ENCODE measurements at regions not wholly inside any gene's neighbourhood (a gene's known extent, or its start where the extent isn't known, plus 50 kb on each side); places are given as distances from the start of the nearest gene placed in this dataset.

GRCh38 chrX:5084279-5084678 is 1144.4 kb downstream of the NLGN4X start:
- Mint-ChIP-seq H3K4me3 (ENCODE audit: low read depth) (no peak overlapping the region), H3K9me3 (peaks cover 9% of the 10 kb centered on the region), H3K36me3 (ENCODE audit: low read depth) (no peaks in the 10 kb centered on the region), H3K4me1 (ENCODE audit: low read depth) (no peaks in the 10 kb centered on the region), H3K27ac (no peak overlapping the region), H3K27me3 (ENCODE audit: low read depth) (no peaks in the 10 kb centered on the region)
- no peak for DNase-seq (ENCODE audit: low spot score)
- intact Hi-C loops (cut with micrococcal nuclease): no loop called here

GRCh38 chrX:5082705-5083104 is 1146.0 kb downstream of the NLGN4X start:
- Mint-ChIP-seq H3K27me3 (ENCODE audit: low read depth) (no peaks in the 10 kb centered on the region), H3K36me3 (ENCODE audit: low read depth) (no peaks in the 10 kb centered on the region), H3K4me3 (ENCODE audit: low read depth) (no peak overlapping the region), H3K4me1 (ENCODE audit: low read depth) (no peaks in the 10 kb centered on the region), H3K9me3 (peaks cover 10% of the 10 kb centered on the region), H3K27ac (no peak overlapping the region)
- DNase-seq (ENCODE audit: low spot score): no peak
- intact Hi-C loops (cut with micrococcal nuclease): no loop called here

- Mint-ChIP-seq H3K27ac (no peak overlapping the region), H3K9me3 (peaks cover 10% of the 10 kb centered on the region), H3K27me3 (ENCODE audit: low read depth) (no peaks in the 10 kb centered on the region), H3K36me3 (ENCODE audit: low read depth) (no peaks in the 10 kb centered on the region), H3K4me3 (ENCODE audit: low read depth) (no peak overlapping the region), H3K4me1 (ENCODE audit: low read depth) (no peaks in the 10 kb centered on the region)
- no peak for DNase-seq (ENCODE audit: low spot score)
- intact Hi-C loops (cut with micrococcal nuclease): no loop called here
Observed at GRCh38 chrX:5080791-5081190, 1147.9 kb downstream of the NLGN4X start.

GRCh38 chrX:5068550-5068949 is 1160.1 kb downstream of the NLGN4X start:
- intact Hi-C loops (cut with micrococcal nuclease): no loop called here
- H3K36me3 Mint-ChIP-seq (ENCODE audit: low read depth): no peaks in the 10 kb centered on the region
- peaks cover 8% of the 10 kb centered on the region for H3K9me3 Mint-ChIP-seq
- H3K4me3 Mint-ChIP-seq (ENCODE audit: low read depth): no peak overlapping the region
- DNase-seq (ENCODE audit: low spot score): no peak
- no peaks in the 10 kb centered on the region for H3K4me1 Mint-ChIP-seq (ENCODE audit: low read depth)
- no peaks in the 10 kb centered on the region for H3K27me3 Mint-ChIP-seq (ENCODE audit: low read depth)
- no peak overlapping the region for H3K27ac Mint-ChIP-seq

- no peaks in the 10 kb centered on the region for H3K36me3 Mint-ChIP-seq (ENCODE audit: low read depth)
- H3K27me3 Mint-ChIP-seq (ENCODE audit: low read depth): no peaks in the 10 kb centered on the region
- peaks cover 13% of the 10 kb centered on the region for H3K9me3 Mint-ChIP-seq
- no peaks in the 10 kb centered on the region for H3K4me1 Mint-ChIP-seq (ENCODE audit: low read depth)
- H3K4me3 Mint-ChIP-seq (ENCODE audit: low read depth): no peak overlapping the region
- DNase-seq (ENCODE audit: low spot score): no peak
- intact Hi-C loops (cut with micrococcal nuclease): no loop called here
- no peak overlapping the region for H3K27ac Mint-ChIP-seq
Observed at GRCh38 chrX:5057786-5058185, 1170.9 kb downstream of the NLGN4X start.

- Mint-ChIP-seq H3K4me3 (ENCODE audit: low read depth) (no peak overlapping the region), H3K36me3 (ENCODE audit: low read depth) (no peaks in the 10 kb centered on the region), H3K27ac (no peak overlapping the region), H3K4me1 (ENCODE audit: low read depth) (no peaks in the 10 kb centered on the region), H3K9me3 (peaks cover 13% of the 10 kb centered on the region), H3K27me3 (ENCODE audit: low read depth) (no peaks in the 10 kb centered on the region)
- no peak for DNase-seq (ENCODE audit: low spot score)
- intact Hi-C loops (cut with micrococcal nuclease): no loop called here
Observed at GRCh38 chrX:5054852-5055251, 1173.8 kb downstream of the NLGN4X start.

- Mint-ChIP-seq H3K36me3 (ENCODE audit: low read depth) (no peaks in the 10 kb centered on the region), H3K27me3 (ENCODE audit: low read depth) (no peaks in the 10 kb centered on the region), H3K27ac (no peak overlapping the region), H3K4me1 (ENCODE audit: low read depth) (no peaks in the 10 kb centered on the region), H3K9me3 (peaks cover 9% of the 10 kb centered on the region), H3K4me3 (ENCODE audit: low read depth) (no peak overlapping the region)
- intact Hi-C loops (cut with micrococcal nuclease): no loop called here
- no peak for DNase-seq (ENCODE audit: low spot score)
Observed at GRCh38 chrX:5051831-5052491, 1176.7 kb downstream of the NLGN4X start.

- no peak overlapping the region for H3K27ac Mint-ChIP-seq
- DNase-seq (ENCODE audit: low spot score): no peak
- peaks cover 19% of the 10 kb centered on the region for H3K9me3 Mint-ChIP-seq
- H3K36me3 Mint-ChIP-seq (ENCODE audit: low read depth): no peaks in the 10 kb centered on the region
- H3K27me3 Mint-ChIP-seq (ENCODE audit: low read depth): no peaks in the 10 kb centered on the region
- intact Hi-C loops (cut with micrococcal nuclease): no loop called here
- no peaks in the 10 kb centered on the region for H3K4me1 Mint-ChIP-seq (ENCODE audit: low read depth)
- H3K4me3 Mint-ChIP-seq (ENCODE audit: low read depth): no peak overlapping the region
Observed at GRCh38 chrX:5042563-5042962, 1186.1 kb downstream of the NLGN4X start.

- no peak for DNase-seq (ENCODE audit: low spot score)
- Mint-ChIP-seq H3K9me3 (peaks cover 10% of the 10 kb centered on the region), H3K4me1 (ENCODE audit: low read depth) (no peaks in the 10 kb centered on the region), H3K27ac (no peak overlapping the region), H3K4me3 (ENCODE audit: low read depth) (no peak overlapping the region), H3K27me3 (ENCODE audit: low read depth) (no peaks in the 10 kb centered on the region), H3K36me3 (ENCODE audit: low read depth) (no peaks in the 10 kb centered on the region)
- intact Hi-C loops (cut with micrococcal nuclease): no loop called here
Observed at GRCh38 chrX:5031792-5032191, 1196.9 kb downstream of the NLGN4X start.

GRCh38 chrX:5015451-5015850 is 1213.2 kb downstream of the NLGN4X start:
- Mint-ChIP-seq H3K27ac (no peak overlapping the region), H3K9me3 (peaks cover 10% of the 10 kb centered on the region), H3K4me1 (ENCODE audit: low read depth) (no peaks in the 10 kb centered on the region), H3K4me3 (ENCODE audit: low read depth) (no peak overlapping the region), H3K27me3 (ENCODE audit: low read depth) (no peaks in the 10 kb centered on the region), H3K36me3 (ENCODE audit: low read depth) (no peaks in the 10 kb centered on the region)
- DNase-seq (ENCODE audit: low spot score): no peak
- intact Hi-C loops (cut with micrococcal nuclease): no loop called here

- peaks cover 4% of the 10 kb centered on the region for H3K9me3 Mint-ChIP-seq
- H3K4me3 Mint-ChIP-seq (ENCODE audit: low read depth): no peak overlapping the region
Observed at GRCh38 chrX:4994855-4995254, 1233.8 kb downstream of the NLGN4X start.

GRCh38 chrX:4978613-4979012 is 1250.1 kb downstream of the NLGN4X start:
- Mint-ChIP-seq H3K27me3 (ENCODE audit: low read depth) (no peaks in the 10 kb centered on the region), H3K9me3 (peaks cover 9% of the 10 kb centered on the region), H3K4me3 (ENCODE audit: low read depth) (no peak overlapping the region), H3K36me3 (ENCODE audit: low read depth) (no peaks in the 10 kb centered on the region), H3K4me1 (ENCODE audit: low read depth) (no peaks in the 10 kb centered on the region), H3K27ac (no peak overlapping the region)
- no peak for DNase-seq (ENCODE audit: low spot score)
- intact Hi-C loops (cut with micrococcal nuclease): no loop called here

More at GRCh38 chrX:4994855-4995254, 1233.8 kb downstream of the NLGN4X start:
- intact Hi-C loops (cut with micrococcal nuclease): no loop called here
- Mint-ChIP-seq H3K4me1 (ENCODE audit: low read depth) (no peaks in the 10 kb centered on the region), H3K27me3 (ENCODE audit: low read depth) (no peaks in the 10 kb centered on the region), H3K36me3 (ENCODE audit: low read depth) (no peaks in the 10 kb centered on the region), H3K27ac (no peak overlapping the region)
- DNase-seq (ENCODE audit: low spot score): no peak

GRCh38 chrX:4971646-4972045 is 1257.0 kb downstream of the NLGN4X start:
- Mint-ChIP-seq H3K27me3 (ENCODE audit: low read depth) (no peaks in the 10 kb centered on the region), H3K36me3 (ENCODE audit: low read depth) (no peaks in the 10 kb centered on the region), H3K4me3 (ENCODE audit: low read depth) (no peak overlapping the region), H3K9me3 (peaks cover 6% of the 10 kb centered on the region), H3K4me1 (ENCODE audit: low read depth) (no peaks in the 10 kb centered on the region), H3K27ac (no peak overlapping the region)
- intact Hi-C loops (cut with micrococcal nuclease): no loop called here
- no peak for DNase-seq (ENCODE audit: low spot score)

- Mint-ChIP-seq H3K27ac (no peak overlapping the region), H3K9me3 (peaks cover 6% of the 10 kb centered on the region), H3K4me1 (ENCODE audit: low read depth) (no peaks in the 10 kb centered on the region), H3K27me3 (ENCODE audit: low read depth) (no peaks in the 10 kb centered on the region), H3K36me3 (ENCODE audit: low read depth) (no peaks in the 10 kb centered on the region), H3K4me3 (ENCODE audit: low read depth) (no peak overlapping the region)
- DNase-seq (ENCODE audit: low spot score): no peak
- intact Hi-C loops (cut with micrococcal nuclease): no loop called here
Observed at GRCh38 chrX:4964112-4964511, 1250.7 kb upstream of the PRKX start.
